GM21360 (cell line): ENCODE measurements at regions not wholly inside any gene's neighbourhood (a gene's known extent, or its start where the extent isn't known, plus 50 kb on each side); places are given as distances from the start of the nearest gene placed in this dataset.
"Not testable (repeated sequence)": the region's sequence is repeated elsewhere in the genome, so short reads cannot be mapped to it uniquely, and the experiment has no call there.

Experiments
- ATAC-seq: cut with Tn5 transposase; IDR thresholded peaks from one replicate; pipeline ENCODE4 v1.9.1; 2021; ENCODE audit warnings: mild to moderate bottlenecking, moderate library complexity; ENCODE audit not compliant: unreplicated experiment

DNA sequence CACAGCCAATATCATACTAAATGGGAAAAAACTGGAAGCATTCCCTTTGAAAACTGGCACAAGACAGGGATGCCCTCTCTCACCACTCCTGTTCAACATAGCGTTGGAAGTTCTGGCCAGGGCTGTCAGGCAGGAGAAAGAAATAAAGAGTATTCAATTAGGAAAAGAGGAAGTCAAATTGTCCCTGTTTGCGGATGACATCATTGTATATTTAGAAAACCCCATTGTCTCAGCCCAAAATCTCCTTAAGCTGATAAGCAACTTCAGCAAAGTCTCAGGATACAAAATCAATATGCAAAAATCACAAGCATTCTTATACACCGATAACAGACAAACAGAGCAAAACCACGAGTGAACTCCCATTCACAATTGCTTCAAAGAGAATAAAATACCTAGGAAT lies 283.4 kb downstream of the TSN start:
- not testable (repeated sequence) for ATAC-seq

- ATAC-seq: no peak
Measured at GRCh38 chr2:122041455-122041854, 286.0 kb downstream of the TSN start.

GRCh38 chr2:122051659-122052058 lies 296.2 kb downstream of the TSN start:
- ATAC-seq: not testable (repeated sequence)

DNA sequence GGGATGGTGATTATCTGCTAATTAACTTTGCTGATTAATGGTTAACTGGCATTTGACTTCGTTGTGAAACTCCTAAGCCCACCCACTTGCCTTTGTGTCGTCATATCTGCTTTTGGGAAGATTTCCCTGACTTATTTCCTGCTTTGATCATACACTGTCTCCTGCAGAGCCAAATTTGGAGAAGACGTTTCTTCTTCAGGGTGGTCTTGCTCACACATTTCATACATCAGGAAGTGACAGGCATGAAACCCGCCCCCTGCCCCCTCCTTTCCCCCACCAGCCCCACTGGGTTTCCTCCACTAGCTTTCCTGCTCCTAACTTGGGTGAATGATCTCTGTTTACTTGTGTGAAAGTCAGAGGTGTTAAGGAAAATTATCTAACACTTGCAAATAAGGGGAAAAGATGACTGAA lies 300.1 kb downstream of the TSN start:
- no peak for ATAC-seq

DNA sequence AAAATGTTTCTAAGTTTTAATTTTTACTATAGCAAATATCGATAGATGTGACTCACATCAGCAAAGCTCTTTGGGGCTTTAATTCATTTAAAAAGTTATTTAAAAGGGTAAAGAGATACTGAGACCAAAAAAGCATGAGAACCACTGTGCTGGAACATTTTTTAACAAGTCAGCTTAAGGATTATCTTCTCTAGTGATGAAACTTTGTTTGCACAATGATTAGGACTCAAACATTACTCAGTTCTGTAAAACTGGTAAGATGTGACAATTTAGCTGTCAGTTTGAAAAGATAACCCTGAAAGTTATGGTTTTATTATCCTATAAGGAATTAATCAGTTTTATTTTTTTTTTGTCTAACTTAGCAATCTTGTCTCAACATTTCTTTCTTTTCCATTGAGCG lies 301.4 kb downstream of the TSN start:
- ATAC-seq: no peak

DNA sequence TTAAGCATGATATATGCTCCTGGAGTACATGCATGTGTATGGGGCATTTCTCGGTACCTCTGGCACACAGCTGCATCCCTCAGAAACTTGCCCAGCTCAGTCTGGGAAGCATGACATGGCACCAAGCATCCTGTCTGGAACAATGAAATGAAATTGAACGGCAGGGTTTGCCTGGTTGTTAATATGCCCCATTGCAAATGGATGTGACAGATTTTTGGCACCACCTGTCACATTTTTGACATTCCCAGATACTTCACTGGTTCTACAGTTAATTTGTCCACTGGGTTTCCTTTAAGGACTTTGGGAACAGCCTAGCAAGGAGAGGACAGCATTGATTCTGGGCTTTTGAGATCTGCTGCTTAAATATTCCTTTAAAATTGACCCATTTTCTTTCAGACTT lies 305.8 kb downstream of the TSN start:
- ATAC-seq: no peak

- no peak for ATAC-seq
Measured at GRCh38 chr2:122061831-122062230, 306.4 kb downstream of the TSN start.

- no peak for ATAC-seq
Measured at GRCh38 chr2:122062506-122062905, 307.1 kb downstream of the TSN start.

DNA sequence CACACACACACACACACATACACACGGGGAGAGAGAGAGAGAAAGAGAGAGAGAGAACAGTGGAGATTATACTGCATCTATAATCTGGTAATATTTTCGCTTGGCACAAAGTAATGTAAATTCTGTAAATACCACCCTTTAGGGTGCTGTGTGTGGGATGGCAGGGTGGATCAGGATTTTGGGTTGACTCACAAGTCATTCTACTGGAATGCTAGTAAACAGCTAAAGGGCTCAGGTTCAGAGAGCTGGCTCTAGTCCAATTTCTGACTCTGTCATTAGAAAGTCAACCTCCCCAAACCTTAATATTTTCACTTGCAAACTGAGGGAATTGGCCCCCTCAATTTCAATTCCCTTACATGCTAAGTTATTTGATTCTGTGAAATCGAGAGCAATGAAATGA lies 308.3 kb downstream of the TSN start:
- no peak for ATAC-seq

GRCh38 chr2:122070241-122070731 lies 314.8 kb downstream of the TSN start:
- ATAC-seq: no peak

DNA sequence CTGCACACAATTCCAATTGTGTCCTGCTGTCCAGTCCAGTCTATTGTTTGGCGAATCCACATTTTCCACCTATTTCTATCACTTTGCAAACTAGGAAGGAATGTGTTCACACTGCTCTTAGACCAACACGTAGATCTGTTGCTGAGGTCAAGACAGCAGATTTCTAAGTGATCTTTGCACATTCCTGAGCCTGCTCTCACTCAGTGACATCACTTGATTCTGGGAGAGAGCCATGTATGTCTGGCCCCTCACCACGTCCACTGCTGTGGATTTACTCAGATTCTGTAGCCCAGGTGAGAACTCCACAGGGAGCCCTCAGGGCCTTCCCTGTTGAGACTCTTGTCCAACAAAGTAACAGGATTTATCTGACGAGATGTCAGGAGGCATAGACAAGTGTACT lies 317.2 kb downstream of the TSN start:
- ATAC-seq: no peak

DNA sequence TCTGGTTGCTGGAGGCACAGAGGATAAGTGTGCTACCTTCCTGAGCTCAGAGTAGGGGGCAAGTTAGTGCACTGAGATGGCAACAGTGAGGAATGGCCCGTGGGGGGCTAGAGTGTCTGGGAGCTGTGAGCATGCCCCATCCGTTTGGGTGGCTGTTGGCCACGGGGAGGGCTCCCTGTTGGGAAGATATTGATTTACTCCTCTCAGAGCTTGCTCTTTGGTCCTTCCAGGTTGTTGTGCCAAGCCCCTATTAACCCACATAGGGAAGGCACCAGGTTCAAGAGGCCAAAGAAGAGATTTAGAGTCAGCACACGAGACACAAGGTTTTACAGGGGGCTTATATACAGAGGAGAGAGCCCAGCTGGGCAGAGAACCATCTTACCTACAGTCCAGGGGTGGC lies 318.8 kb downstream of the TSN start:
- ATAC-seq: no peak

GRCh38 chr2:122075381-122075780 lies 319.9 kb downstream of the TSN start:
- ATAC-seq: no peak

DNA sequence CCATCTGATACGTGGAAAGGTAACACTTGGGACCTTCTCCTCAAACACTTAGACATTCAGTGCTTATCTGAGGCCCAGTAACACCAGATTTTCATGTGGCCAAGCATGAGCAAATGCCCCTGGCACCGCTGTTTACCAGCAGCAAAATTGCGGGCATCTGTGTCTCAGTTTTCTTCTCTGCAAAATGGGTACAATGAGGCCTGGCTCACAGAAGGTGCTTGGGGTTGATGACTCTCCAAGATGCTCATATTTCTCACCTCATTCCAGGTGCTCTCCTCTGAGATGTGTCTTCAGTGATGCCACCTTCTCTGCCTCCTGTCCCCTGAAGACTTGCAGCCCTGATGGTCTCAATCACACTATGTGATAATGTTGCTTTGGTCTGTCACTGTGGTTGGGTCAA lies 321.7 kb downstream of the TSN start:
- no peak for ATAC-seq

DNA sequence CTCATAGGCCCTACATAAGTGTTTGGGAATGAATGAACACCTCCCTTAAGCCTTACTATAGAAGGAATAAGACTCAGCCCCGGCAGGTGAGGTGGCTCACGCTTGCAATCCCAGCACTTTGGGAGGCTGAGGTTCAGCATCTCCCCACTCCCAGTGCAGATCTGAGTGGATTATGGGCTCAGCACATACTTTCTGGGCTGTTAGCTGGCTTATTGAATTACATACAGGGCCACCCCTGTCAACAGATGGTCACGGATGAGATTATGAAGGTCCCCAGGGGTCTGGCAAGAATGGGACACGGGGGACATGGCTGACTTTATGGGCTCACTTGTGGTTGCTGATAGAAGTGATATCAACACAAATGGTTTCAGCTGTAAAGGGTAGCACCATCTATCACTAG lies 322.3 kb downstream of the TSN start:
- no peak for ATAC-seq

DNA sequence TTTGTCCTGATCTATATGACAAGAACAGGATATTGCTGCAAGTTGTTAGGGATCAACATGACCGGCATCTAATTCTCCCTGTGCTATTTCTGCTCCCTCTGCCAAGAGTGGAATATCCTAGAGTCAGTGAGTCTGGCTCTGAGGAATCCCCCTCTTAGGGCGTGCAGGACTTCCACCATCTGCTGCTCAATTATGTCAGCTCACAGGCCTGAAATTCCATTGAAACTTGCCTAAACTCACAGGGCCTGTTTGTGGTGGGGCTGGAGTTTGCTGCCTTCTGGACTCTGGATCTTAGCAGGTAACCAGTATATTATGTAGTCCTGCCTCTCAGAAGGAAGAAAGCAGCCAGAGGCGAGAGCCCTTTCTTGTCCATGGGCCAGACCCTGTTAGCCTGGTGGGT lies 323.0 kb downstream of the TSN start:
- no peak for ATAC-seq

- no peak for ATAC-seq
Measured at GRCh38 chr2:122079844-122080243, 324.4 kb downstream of the TSN start.

DNA sequence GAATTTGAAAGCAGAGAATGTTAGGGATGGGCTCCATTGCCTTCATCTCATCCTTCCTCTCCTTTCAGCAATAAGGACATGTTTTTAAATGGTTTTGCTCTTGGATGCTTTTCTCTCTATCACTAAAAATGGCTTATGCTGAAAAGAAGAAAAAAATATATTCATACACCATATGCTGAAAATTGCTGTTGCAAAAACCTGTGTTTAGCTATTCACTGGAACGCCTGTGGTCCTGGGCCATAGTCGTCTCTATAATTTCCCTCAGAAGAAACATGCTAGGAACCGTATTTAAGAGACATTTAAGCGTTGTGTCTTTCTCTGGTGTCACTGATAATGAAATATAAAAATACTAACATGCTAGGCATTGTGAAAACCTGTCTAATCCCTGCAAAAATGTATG lies 324.9 kb downstream of the TSN start:
- ATAC-seq: no peak

DNA sequence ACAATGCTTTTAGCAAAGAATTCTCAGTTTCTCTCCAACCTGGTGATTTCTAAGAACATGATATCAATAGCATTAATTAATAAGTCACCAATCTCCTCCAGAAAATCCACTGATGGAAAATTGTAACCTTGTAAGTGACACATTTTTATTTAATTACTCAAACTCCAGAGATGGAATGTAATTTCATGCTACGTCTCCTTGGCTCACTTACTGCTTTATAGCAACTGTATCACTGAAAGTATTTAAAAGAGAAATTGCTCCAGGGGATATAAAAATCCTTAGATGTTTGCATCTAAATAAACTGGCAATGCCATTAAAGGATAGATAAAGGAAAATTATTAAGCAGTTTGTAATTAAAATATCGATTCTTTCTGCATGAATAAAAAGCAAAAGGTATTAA lies 325.4 kb downstream of the TSN start:
- ATAC-seq: no peak

- no peak for ATAC-seq
Measured at GRCh38 chr2:122081751-122082150, 326.3 kb downstream of the TSN start.

DNA sequence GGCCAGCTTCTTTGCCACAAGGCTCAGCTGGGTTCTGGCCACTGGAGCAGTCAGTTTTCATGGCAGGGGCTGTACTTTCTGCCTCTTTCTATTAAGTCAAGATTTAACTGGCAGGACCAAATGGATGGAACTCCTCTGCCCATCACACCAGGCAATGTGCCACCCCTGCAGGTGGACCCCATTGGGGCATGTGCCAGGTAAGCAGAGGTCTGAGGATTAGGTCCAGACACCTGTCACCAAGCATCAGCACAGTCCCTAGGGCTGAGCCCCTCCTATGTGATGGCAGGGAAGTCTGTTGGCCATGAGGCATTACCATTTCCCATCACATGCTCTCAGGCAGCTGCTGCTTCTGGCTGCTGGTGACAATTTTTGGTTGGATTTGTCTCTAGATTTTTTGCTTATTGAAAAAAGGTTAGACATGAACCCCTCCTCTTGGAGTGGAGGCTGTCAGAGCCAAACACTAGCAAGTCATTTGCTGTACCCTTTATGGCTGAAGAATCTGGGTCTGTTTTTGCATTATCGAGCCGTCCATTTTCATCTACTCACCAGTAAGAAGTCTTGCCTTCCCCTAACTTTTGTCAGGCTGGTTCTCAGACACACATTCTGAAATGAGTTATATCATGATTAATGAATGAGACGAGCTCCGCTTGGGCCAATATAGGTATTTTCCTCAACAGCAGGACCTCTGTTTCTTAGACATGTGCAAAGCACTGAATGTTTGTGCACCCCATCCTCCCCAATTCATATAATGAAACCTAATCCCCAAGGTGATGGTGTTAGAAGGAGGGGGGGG lies 328.0 kb downstream of the TSN start:
- ATAC-seq: no peak

- not testable (repeated sequence) for ATAC-seq
Measured at GRCh38 chr2:122085672-122086071, 330.2 kb downstream of the TSN start.

DNA sequence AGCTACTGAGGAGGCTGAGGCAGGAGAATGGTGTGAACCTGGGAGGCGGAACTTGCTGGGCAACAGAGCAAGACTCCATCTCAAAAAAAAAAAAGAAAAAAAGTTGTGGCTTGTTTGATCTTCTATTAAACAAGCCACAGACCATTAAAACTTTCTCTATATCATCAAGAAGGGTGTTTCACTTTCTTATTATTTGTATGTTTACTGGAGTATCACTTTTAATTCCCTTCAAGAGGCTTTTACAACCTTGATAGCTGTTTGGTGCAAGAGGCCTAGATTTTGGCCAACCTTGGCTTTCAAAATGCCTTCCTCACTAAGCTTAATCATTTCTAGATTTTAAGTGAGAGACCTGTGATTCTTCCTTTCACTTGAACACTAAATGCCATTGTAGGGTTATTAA lies 339.1 kb downstream of the TSN start:
- no peak for ATAC-seq
